Keratinocyte (primary cell): ENCODE measurements at regions not wholly inside any gene's neighbourhood (a gene's known extent, or its start where the extent isn't known, plus 50 kb on each side); places are given as distances from the start of the nearest gene placed in this dataset.
"Not testable (repeated sequence)": the region's sequence is repeated elsewhere in the genome, so short reads cannot be mapped to it uniquely, and the experiment has no call there.

Source experiments
- DNase-seq: peaks from one replicate; pipeline ENCODE4 v3.0.0-alpha.2; 2011; ENCODE audit warnings: low read depth, missing footprints, low spot score
- FAIRE-seq: peaks from 2 replicates; lab custom pipeline; 2011; peaks lifted over from hg19 to GRCh38; lab: Jason Lieb, UNC
- H2AFZ ChIP-seq: 2 replicates; pipeline ENCODE4 v1.6.0; 2012; ENCODE audit warnings: low read length, control low read depth, inconsistent platforms; ENCODE audit not compliant: control insufficient read depth
- H3K27ac ChIP-seq: 2 replicates; pipeline ENCODE4 v1.5.1; 2011; ENCODE audit warnings: low read length; ENCODE audit not compliant: control insufficient read depth, insufficient read depth
- H3K27me3 ChIP-seq: 3 replicates; pipeline ENCODE4 v1.6.0; 2011; ENCODE audit warnings: low read length; ENCODE audit not compliant: control insufficient read depth, insufficient read depth; ENCODE audit errors: extremely low read depth
- H3K36me3 ChIP-seq, 2 experiments: 2 replicates in 1 of 2; 3 replicates in 1 of 2; pipeline ENCODE4 v1.5.1; 2011; ENCODE audit warnings: low read length in 2 of 2, mild to moderate bottlenecking in 1 of 2; ENCODE audit not compliant: control insufficient read depth in 2 of 2, insufficient read depth in 2 of 2; ENCODE audit errors: extremely low read depth in 1 of 2
- H3K4me1 ChIP-seq: 3 replicates; pipeline ENCODE4 v1.5.1; 2011; ENCODE audit warnings: low read length; ENCODE audit not compliant: control insufficient read depth, insufficient read depth; ENCODE audit errors: extremely low read depth
- H3K4me2 ChIP-seq: 3 replicates; pipeline ENCODE4 v1.6.0; 2011; ENCODE audit warnings: low read depth, low read length; ENCODE audit not compliant: control insufficient read depth, insufficient read depth; ENCODE audit errors: extremely low read depth
- H3K4me3 ChIP-seq, 3 experiments: fragments of 200-600 bp in 1 of 3; sonication (generic) in 1 of 3; 2 replicates in 2 of 3; 3 replicates in 1 of 3; pipeline ENCODE4 v1.5.1; 2011 to 2016; ENCODE audit warnings: low read length in 3 of 3, mild to moderate bottlenecking in 3 of 3, control low read depth in 2 of 3, inconsistent platforms in 1 of 3, low read depth in 1 of 3, mixed read lengths in 1 of 3, mixed run types in 1 of 3, moderate library complexity in 1 of 3; ENCODE audit not compliant: control insufficient read depth in 2 of 3, insufficient read depth in 2 of 3; ENCODE audit errors: extremely low read depth in 1 of 3
- H3K79me2 ChIP-seq: 2 replicates; pipeline ENCODE4 v1.6.0; 2012; ENCODE audit warnings: low read length; ENCODE audit not compliant: control insufficient read depth, insufficient read depth
- H3K9ac ChIP-seq: 3 replicates; pipeline ENCODE4 v1.6.0; 2011; ENCODE audit warnings: low read length; ENCODE audit not compliant: control insufficient read depth, insufficient read depth; ENCODE audit errors: extremely low read depth
- H3K9me1 ChIP-seq: 3 replicates; pipeline ENCODE4 v1.6.0; 2011; ENCODE audit warnings: low read length; ENCODE audit not compliant: control insufficient read depth, insufficient read depth; ENCODE audit errors: extremely low read depth
- H3K9me3 ChIP-seq: 2 replicates; pipeline ENCODE4 v1.5.1; 2012; ENCODE audit warnings: low read depth, low read length; ENCODE audit not compliant: control insufficient read depth
- H4K20me1 ChIP-seq: 3 replicates; pipeline ENCODE4 v1.6.0; 2011; ENCODE audit warnings: low read length; ENCODE audit not compliant: control insufficient read depth, insufficient read depth; ENCODE audit errors: extremely low read depth
- CTCF ChIP-seq, 3 experiments: IDR thresholded peaks in 1 of 3; conservative IDR thresholded peaks in 1 of 3; optimal IDR thresholded peaks in 1 of 3; 2 replicates in 2 of 3; 3 replicates in 1 of 3; pipeline versions ENCODE3 to v1.5.1; 2011; ENCODE audit warnings: low read length in 3 of 3, mild to moderate bottlenecking in 3 of 3, moderate library complexity in 2 of 3, control low read depth in 1 of 3, inconsistent platforms in 1 of 3; ENCODE audit not compliant: insufficient read depth in 2 of 3; ENCODE audit errors: extremely low read depth in 1 of 3
- EZH2 ChIP-seq: IDR thresholded peaks from one replicate; pipeline ENCODE4 v1.6.1; 2012; ENCODE audit warnings: inconsistent platforms, mild to moderate bottlenecking, low read length, moderate library complexity
- dilution Hi-C: fragments of 300-500 bp; cut with MboI; formaldehyde crosslinking; loops from one replicate; pipeline ENCODE4 v1.7.0; 2020; ENCODE audit warnings: low sequenced_read_pairs; ENCODE audit not compliant: extremely low pct_ligation_motif_present

GRCh38 chr3:177705976-177706823 lies 508.9 kb upstream of the TBL1XR1 start:
- Histone ChIP-seq H3K27me3 (no peaks in the 10 kb centered on the region), H3K9me1 (no peaks in the 10 kb centered on the region), H3K79me2 (no peaks in the 10 kb centered on the region), H3K4me1 (no peaks in the 10 kb centered on the region), H3K36me3 (no peaks in the 10 kb centered on the region), H3K27ac (no peak overlapping the region), H3K4me3 (no peak overlapping the region), H3K9ac (no peak overlapping the region), H4K20me1 (no peaks in the 10 kb centered on the region), H3K9me3 (no peaks in the 10 kb centered on the region), H2AFZ (no peak overlapping the region), H3K4me2 (no peak overlapping the region)
- TF ChIP-seq EZH2 (no peak), CTCF (optimal IDR thresholded peaks at IDR 0.05 in 1 of 3, IDR thresholded peaks at IDR 0.05 in 1 of 3, conservative IDR thresholded peaks at IDR 0.05 in 1 of 3; ENCODE audit: extremely low read depth in 1 of 3, insufficient read depth in 2 of 3, low read length in 3 of 3) (no peak)
- FAIRE-seq (no peak), DNase-seq (no peak)
- dilution Hi-C loops, result no loop called here

GRCh38 chr3:177709470-177709869 lies 512.2 kb upstream of the TBL1XR1 start:
- H3K27me3 ChIP-seq, H3K36me3 ChIP-seq, H3K9me1 ChIP-seq, H4K20me1 ChIP-seq, dilution Hi-C loops, H3K9ac ChIP-seq, H3K79me2 ChIP-seq, DNase-seq, H3K4me3 ChIP-seq, H3K4me1 ChIP-seq, H3K9me3 ChIP-seq, H3K4me2 ChIP-seq, H2AFZ ChIP-seq, FAIRE-seq, H3K27ac ChIP-seq: not testable (repeated sequence)

GRCh38 chr3:177710506-177710905 lies 513.2 kb upstream of the TBL1XR1 start:
- Histone ChIP-seq H3K9ac (no peak overlapping the region), H4K20me1 (no peaks in the 10 kb centered on the region), H3K4me3 (no peak overlapping the region), H2AFZ (no peak overlapping the region), H3K9me1 (no peaks in the 10 kb centered on the region), H3K36me3 (no peaks in the 10 kb centered on the region), H3K79me2 (no peaks in the 10 kb centered on the region), H3K9me3 (no peaks in the 10 kb centered on the region), H3K27me3 (no peaks in the 10 kb centered on the region), H3K27ac (no peak overlapping the region), H3K4me1 (peaks cover 16% of the 10 kb centered on the region), H3K4me2 (no peak overlapping the region)
- dilution Hi-C loops, result no loop called here
- no peak for DNase-seq
- no peak for FAIRE-seq
- no peak for TF ChIP-seq CTCF (optimal IDR thresholded peaks at IDR 0.05 in 1 of 3, IDR thresholded peaks at IDR 0.05 in 1 of 3, conservative IDR thresholded peaks at IDR 0.05 in 1 of 3; ENCODE audit: extremely low read depth in 1 of 3, insufficient read depth in 2 of 3, low read length in 3 of 3)
- TF ChIP-seq EZH2, result no peak
